ENCODE measurements at regions not wholly inside any gene's neighbourhood (a gene's known extent, or its start where the extent isn't known, plus 50 kb on each side); places are given as distances from the start of the nearest gene placed in this dataset.

- H3K27me3 ChIP-seq: no peaks in the 10 kb centered on the region
- no peak for DNase-seq (ENCODE audit: low spot score in 2 of 2)
- H3K9me3 ChIP-seq: no peaks in the 10 kb centered on the region
- no peak overlapping the region for H3K4me3 ChIP-seq
- TF ChIP-seq CTCF (IDR thresholded peaks at IDR 0.05) (no peak), POLR2AphosphoS5 (IDR thresholded peaks at IDR 0.05) (no peak), POLR2A (IDR thresholded peaks at IDR 0.05) (no peak)
- H3K4me1 ChIP-seq: no peaks in the 10 kb centered on the region
- H3K36me3 ChIP-seq: no peaks in the 10 kb centered on the region
- intact Hi-C loops (cut with DNase I; ENCODE audit: low total_unique reads): no loop called here
- peak overlapping the region in 1 of 2 donors; percentile 38 for H3K27ac ChIP-seq
Measured at GRCh38 chr14:30159374-30159773, 231.7 kb upstream of the PRKD1 start.

DNA sequence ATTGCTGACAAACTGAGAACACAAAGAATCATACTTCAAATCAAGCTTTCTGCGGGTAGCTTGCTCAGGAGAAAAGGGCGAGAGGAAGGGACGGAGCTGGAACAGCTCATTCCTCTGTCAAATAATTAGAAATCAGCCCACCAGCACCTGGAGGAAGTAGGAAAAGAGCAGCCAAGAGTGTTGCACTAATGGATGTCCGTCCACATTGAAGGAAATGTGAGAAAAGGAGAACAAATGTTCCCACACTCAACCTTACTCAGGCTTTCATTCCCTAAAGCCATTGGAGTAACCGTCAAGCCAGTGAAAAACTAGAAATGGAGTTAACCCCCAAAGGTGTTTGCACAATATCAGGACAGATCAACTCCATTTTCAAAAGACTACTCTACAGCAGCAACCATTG is 233.0 kb upstream of the PRKD1 start:
- intact Hi-C loops (cut with DNase I; ENCODE audit: low total_unique reads): no loop called here

DNA sequence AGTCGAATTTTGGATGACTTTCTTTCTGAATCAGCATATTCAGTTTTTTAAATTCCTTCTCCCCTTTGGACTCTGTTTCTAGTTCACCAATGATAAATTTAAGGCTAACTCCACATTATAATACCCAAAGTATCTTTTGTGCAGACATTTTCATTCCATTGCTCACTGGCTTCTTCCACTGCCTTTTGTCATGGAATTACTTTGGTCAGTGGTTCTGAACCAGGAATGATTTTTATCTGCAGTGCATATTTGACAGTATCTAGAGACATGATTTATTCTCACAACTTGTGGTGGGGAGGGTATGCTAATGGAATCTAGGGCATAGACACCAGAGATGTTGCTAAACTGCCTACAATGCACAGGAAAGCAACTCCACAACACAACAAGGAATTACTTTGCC is 234.4 kb upstream of the PRKD1 start:
- intact Hi-C loops (cut with DNase I; ENCODE audit: low total_unique reads): no loop called here
- no peak for DNase-seq (ENCODE audit: low spot score in 2 of 2)
- no peak for TF ChIP-seq POLR2AphosphoS5 (IDR thresholded peaks at IDR 0.05)
- TF ChIP-seq CTCF (IDR thresholded peaks at IDR 0.05): no peak
- Histone ChIP-seq H3K4me1 (no peaks in the 10 kb centered on the region), H3K4me3 (no peak overlapping the region), H3K9me3 (no peaks in the 10 kb centered on the region), H3K27me3 (no peaks in the 10 kb centered on the region), H3K27ac (no peak overlapping the region), H3K36me3 (no peaks in the 10 kb centered on the region)

More for the DNA sequence above, 233.0 kb upstream of the PRKD1 start:
- no peaks in the 10 kb centered on the region for H3K4me1 ChIP-seq
- TF ChIP-seq POLR2AphosphoS5 (IDR thresholded peaks at IDR 0.05): no peak
- TF ChIP-seq POLR2A (IDR thresholded peaks at IDR 0.05): no peak
- no peak for TF ChIP-seq CTCF (IDR thresholded peaks at IDR 0.05)
- DNase-seq (ENCODE audit: low spot score in 2 of 2): no peak
- no peak overlapping the region for H3K4me3 ChIP-seq
- no peak overlapping the region for H3K27ac ChIP-seq
- H3K9me3 ChIP-seq: no peaks in the 10 kb centered on the region
- H3K36me3 ChIP-seq: no peaks in the 10 kb centered on the region
- no peaks in the 10 kb centered on the region for H3K27me3 ChIP-seq

- no peak overlapping the region for H3K27ac ChIP-seq
- H3K4me3 ChIP-seq: no peak overlapping the region
- H3K27me3 ChIP-seq: no peaks in the 10 kb centered on the region
- H3K4me1 ChIP-seq: no peaks in the 10 kb centered on the region
- TF ChIP-seq POLR2AphosphoS5 (IDR thresholded peaks at IDR 0.05) (no peak), POLR2A (IDR thresholded peaks at IDR 0.05) (no peak), CTCF (IDR thresholded peaks at IDR 0.05) (no peak)
- intact Hi-C loops (cut with DNase I; ENCODE audit: low total_unique reads): no loop called here
- DNase-seq (ENCODE audit: low spot score in 2 of 2): no peak
- H3K36me3 ChIP-seq: no peaks in the 10 kb centered on the region
- peaks cover 18 to 20% of the 10 kb centered on the region in 2 donors for H3K9me3 ChIP-seq
Measured at GRCh38 chr14:30165255-30165654, 237.6 kb upstream of the PRKD1 start.

DNA sequence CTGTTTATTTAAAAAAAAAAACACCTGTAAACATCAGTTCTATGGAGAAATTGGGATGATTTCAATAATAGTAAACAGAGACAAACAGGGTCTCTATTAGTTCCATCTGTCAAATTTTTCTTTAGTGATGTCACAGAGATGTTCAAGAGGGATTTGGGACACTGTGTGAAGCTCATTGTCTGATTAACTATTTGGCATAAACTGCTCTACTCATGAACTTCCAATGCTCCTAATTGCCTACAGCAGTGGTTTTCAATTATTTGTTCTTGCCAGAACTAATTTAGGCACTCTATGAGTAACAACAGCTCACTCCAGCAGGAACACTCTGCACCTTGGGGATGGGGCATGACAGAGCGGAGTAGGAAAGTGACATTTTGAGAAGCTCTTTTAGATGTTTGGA is 250.1 kb upstream of the PRKD1 start:
- intact Hi-C loops (cut with DNase I; ENCODE audit: low total_unique reads): no loop called here
- Histone ChIP-seq H3K4me1 (peaks cover 0 to 3% of the 10 kb centered on the region in 2 donors), H3K36me3 (no peaks in the 10 kb centered on the region), H3K27ac (peak overlapping the region; percentile 73 to 80), H3K9me3 (no peaks in the 10 kb centered on the region), H3K27me3 (no peaks in the 10 kb centered on the region), H3K4me3 (no peak overlapping the region)
- TF ChIP-seq POLR2A (IDR thresholded peaks at IDR 0.05) (no peak), CTCF (IDR thresholded peaks at IDR 0.05) (no peak), POLR2AphosphoS5 (IDR thresholded peaks at IDR 0.05) (peak in 1 of 3 donors; percentile 25)
- peak in 1 of 2 donors; percentile 35 for DNase-seq (ENCODE audit: low spot score in 2 of 2)

Data from breast epithelium (tissue), 4 donors.